Stomach (tissue), 4 donors: ENCODE measurements at regions not wholly inside any gene's neighbourhood (a gene's known extent, or its start where the extent isn't known, plus 50 kb on each side); places are given as distances from the start of the nearest gene placed in this dataset.

Source experiments
- CTCF ChIP-seq, 7 experiments: fragments of 450-650 bp in 4 of 7; fragments of 200-600 bp in 3 of 7; sonication (generic) in 3 of 7; IDR thresholded peaks; one replicate each; pipeline ENCODE4 v1.5.1; 2016 to 2019; ENCODE audit warnings: antibody characterized with exemption in 7 of 7, control low read depth in 2 of 7, mild to moderate bottlenecking in 1 of 7
- POLR2A ChIP-seq, 4 donors: fragments of 450-650 bp; IDR thresholded peaks; one replicate each; pipeline ENCODE4 v1.6.1; 2016; ENCODE audit warnings: antibody characterized with exemption in 4 of 4, control low read depth in 2 of 4, mild to moderate bottlenecking in 1 of 4, moderate library complexity in 1 of 4
- POLR2AphosphoS5 ChIP-seq, 3 donors: sonication (generic); formaldehyde crosslinking; IDR thresholded peaks; one replicate each; pipeline ENCODE4 v1.6.1; 2016; ENCODE audit warnings: antibody characterized with exemption in 3 of 3

GRCh38 chr2:122213312-122213711 lies 457.9 kb downstream of the TSN start:
- TF ChIP-seq CTCF (IDR thresholded peaks at IDR 0.05) (no peak), POLR2A (IDR thresholded peaks at IDR 0.05) (no peak), POLR2AphosphoS5 (IDR thresholded peaks at IDR 0.05) (no peak)
